HG03025 (cell line): ENCODE measurements at regions not wholly inside any gene's neighbourhood (a gene's known extent, or its start where the extent isn't known, plus 50 kb on each side); places are given as distances from the start of the nearest gene placed in this dataset.
A peak's percentile ranks its signal among the peaks of the same experiment; 100 is the strongest.
"Not testable (repeated sequence)": the region's sequence is repeated elsewhere in the genome, so short reads cannot be mapped to it uniquely, and the experiment has no call there.

ENCODE experiments used
- ATAC-seq: cut with Tn5 transposase; IDR thresholded peaks from one replicate; pipeline ENCODE4 v1.9.1; 2021; ENCODE audit warnings: mild to moderate bottlenecking, moderate library complexity; ENCODE audit not compliant: unreplicated experiment, low FRiP score

GRCh38 chr2:104975851-104976250, 62.0 kb upstream of the MRPS9 start:
- ATAC-seq, result no peak

GRCh38 chr2:104976603-104977120, 61.2 kb upstream of the MRPS9 start:
- peak; percentile 98 for ATAC-seq

- no peak for ATAC-seq
These were observed 59.9 kb upstream of the MRPS9 start for GRCh38 chr2:104977958-104978357.

GRCh38 chr2:104979786-104980185, 58.1 kb upstream of the MRPS9 start:
- ATAC-seq, result not testable (repeated sequence)

- no peak for ATAC-seq
These were observed 55.8 kb upstream of the MRPS9 start for GRCh38 chr2:104982111-104982510.
